PC-9 (cell line): ENCODE measurements at regions not wholly inside any gene's neighbourhood (a gene's known extent, or its start where the extent isn't known, plus 50 kb on each side); places are given as distances from the start of the nearest gene placed in this dataset.
"Not testable (repeated sequence)": the region's sequence is repeated elsewhere in the genome, so short reads cannot be mapped to it uniquely, and the experiment has no call there.

Source experiments
- BruUV-seq: library from RNA; stranded (reverse); fragments of 400-500 nt; replicated peaks from 2 replicates; lab custom pipeline; 2021; lab: Mats Ljungman, UMichigan
- CTCF ChIA-PET: fragments of 300-600 bp; sonication (Branson Sonifier 250); formaldehyde crosslinking; loops from one replicate; lab custom pipeline; 2022; ENCODE audit warnings: antibody characterized with exemption; lab: Charles Lee
- POLR2A ChIA-PET: fragments of 300-600 bp; sonication (Branson Sonifier 250); formaldehyde crosslinking; loops from one replicate; lab custom pipeline; 2022; ENCODE audit warnings: antibody characterized with exemption; ENCODE audit not compliant: unreplicated experiment; lab: Charles Lee
- DNase-seq, 2 experiments: peaks; one replicate each; pipeline versions ENCODE4 v3.0.0 to v3.0.0-alpha.2; 2015 to 2022; ENCODE audit warnings: mixed read lengths in 1 of 2
- H2AFZ ChIP-seq: fragments of 200-600 bp; sonication (generic); 2 replicates; pipeline ENCODE4 v1.8.1; 2017; ENCODE audit warnings: antibody characterized with exemption
- H3F3A ChIP-seq: fragments of 200-600 bp; sonication (generic); 2 replicates; pipeline ENCODE4 v1.8.1; 2017; ENCODE audit warnings: antibody characterized with exemption, mild to moderate bottlenecking, low read depth; ENCODE audit not compliant: insufficient read depth
- H3K27ac ChIP-seq: fragments of 200-600 bp; sonication (generic); 2 replicates; pipeline ENCODE4 v1.6.1; 2016; ENCODE audit warnings: mixed run types
- H3K27me3 ChIP-seq: fragments of 200-600 bp; sonication (generic); 2 replicates; pipeline ENCODE4 v1.6.1; 2016; ENCODE audit warnings: low read depth, mixed run types; ENCODE audit not compliant: insufficient read depth
- H3K36me3 ChIP-seq: fragments of 200-600 bp; sonication (generic); 2 replicates; pipeline ENCODE4 v1.6.1; 2016; ENCODE audit warnings: low read depth, mixed run types
- H3K4me1 ChIP-seq: fragments of 200-600 bp; sonication (generic); replicated peaks from 2 replicates; pipeline ENCODE4 v1.6.1; 2016; ENCODE audit warnings: mixed run types; ENCODE audit not compliant: insufficient read depth
- H3K4me2 ChIP-seq: fragments of 200-600 bp; sonication (generic); 2 replicates; pipeline ENCODE4 v1.6.1; 2017; ENCODE audit warnings: mixed run types
- H3K4me3 ChIP-seq: fragments of 200-600 bp; sonication (generic); 2 replicates; pipeline ENCODE4 v1.6.1; 2016; ENCODE audit warnings: mixed run types
- H3K79me2 ChIP-seq: fragments of 200-600 bp; sonication (generic); 2 replicates; pipeline ENCODE4 v1.6.1; 2017; ENCODE audit warnings: low read depth, mixed run types
- H3K9me2 ChIP-seq: fragments of 200-600 bp; sonication (generic); 2 replicates; pipeline ENCODE4 v1.8.1; 2017; ENCODE audit warnings: mild to moderate bottlenecking; ENCODE audit not compliant: insufficient read depth
- H3K9me3 ChIP-seq: fragments of 200-600 bp; sonication (generic); 2 replicates; pipeline ENCODE4 v1.8.1; 2016; ENCODE audit warnings: low read depth; ENCODE audit not compliant: insufficient read depth
- H4K20me1 ChIP-seq: fragments of 200-600 bp; sonication (generic); 2 replicates; pipeline ENCODE4 v1.8.1; 2017; ENCODE audit not compliant: insufficient read depth
- CTCF ChIP-seq: fragments of 200-600 bp; sonication (generic); conservative IDR thresholded peaks from 2 replicates; pipeline ENCODE4 v1.6.1; 2017; ENCODE audit warnings: mixed run types, antibody characterized with exemption, mild to moderate bottlenecking, moderate library complexity
- EZH2 ChIP-seq: fragments of 200-600 bp; sonication (generic); IDR thresholded peaks from 2 replicates; pipeline ENCODE4 v1.8.0; 2017; ENCODE audit warnings: antibody characterized with exemption, low read depth
- intact Hi-C: fragments of 100-400 bp; cut with micrococcal nuclease; formaldehyde crosslinking; loops from one replicate; pipeline ENCODE4 v1.10.0; 2022; ENCODE audit not compliant: unreplicated experiment

- H3K4me3 ChIP-seq, H3F3A ChIP-seq, BruUV-seq, DNase-seq, H3K9me3 ChIP-seq, H2AFZ ChIP-seq, CTCF ChIA-PET, H3K4me2 ChIP-seq, POLR2A ChIA-PET, H3K9me2 ChIP-seq, H3K27ac ChIP-seq, H3K4me1 ChIP-seq, H3K79me2 ChIP-seq, intact Hi-C loops, H4K20me1 ChIP-seq, H3K27me3 ChIP-seq, H3K36me3 ChIP-seq: not testable (repeated sequence)
Measured at GRCh38 chr13:18726524-18726923, 455.1 kb downstream of the TUBA3C start.

- POLR2A ChIA-PET, H4K20me1 ChIP-seq, H3K27ac ChIP-seq, H3K79me2 ChIP-seq, H3K36me3 ChIP-seq, H2AFZ ChIP-seq, H3K9me3 ChIP-seq, H3K4me1 ChIP-seq, H3F3A ChIP-seq, H3K9me2 ChIP-seq, CTCF ChIA-PET, DNase-seq, H3K4me3 ChIP-seq, H3K27me3 ChIP-seq, intact Hi-C loops, H3K4me2 ChIP-seq, BruUV-seq: not testable (repeated sequence)
Measured at GRCh38 chr13:18725242-18725822, 456.3 kb downstream of the TUBA3C start.

GRCh38 chr13:18714889-18715288 lies 466.7 kb downstream of the TUBA3C start:
- CTCF ChIA-PET: no interaction called here

GRCh38 chr13:18710673-18711072 lies 471.0 kb downstream of the TUBA3C start:
- POLR2A ChIA-PET, BruUV-seq, H3K9me3 ChIP-seq: not testable (repeated sequence)

More at GRCh38 chr13:18714889-18715288, 466.7 kb downstream of the TUBA3C start:
- Histone ChIP-seq H3K9me2 (no peaks in the 10 kb centered on the region), H3K36me3 (no peaks in the 10 kb centered on the region), H3K4me3 (no peak overlapping the region), H4K20me1 (no peaks in the 10 kb centered on the region), H3K27ac (no peak overlapping the region), H3K4me1 (no peaks in the 10 kb centered on the region), H3K4me2 (no peak overlapping the region), H3K27me3 (no peaks in the 10 kb centered on the region), H3K79me2 (no peaks in the 10 kb centered on the region), H3K9me3 (no peaks in the 10 kb centered on the region), H2AFZ (no peak overlapping the region), H3F3A (no peaks in the 10 kb centered on the region)
- POLR2A ChIA-PET: no interaction called here
- BruUV-seq: no TSS peak
- no peak for DNase-seq
- no peak for TF ChIP-seq EZH2
- no peak for TF ChIP-seq CTCF
- intact Hi-C loops: no loop called here

GRCh38 chr13:18706538-18706937 lies 475.1 kb downstream of the TUBA3C start:
- H3K9me2 ChIP-seq, H3K4me1 ChIP-seq, H3K9me3 ChIP-seq, H4K20me1 ChIP-seq, H3K79me2 ChIP-seq, H2AFZ ChIP-seq, intact Hi-C loops, CTCF ChIA-PET, H3K4me2 ChIP-seq, DNase-seq, BruUV-seq, H3K27me3 ChIP-seq, H3K36me3 ChIP-seq, POLR2A ChIA-PET, H3F3A ChIP-seq, H3K4me3 ChIP-seq, H3K27ac ChIP-seq: not testable (repeated sequence)

More at GRCh38 chr13:18710673-18711072, 471.0 kb downstream of the TUBA3C start:
- H3K36me3 ChIP-seq, DNase-seq, H3K9me2 ChIP-seq, H2AFZ ChIP-seq, H3K79me2 ChIP-seq, H4K20me1 ChIP-seq, CTCF ChIA-PET, H3K4me3 ChIP-seq, H3K4me1 ChIP-seq, H3F3A ChIP-seq, H3K4me2 ChIP-seq, H3K27ac ChIP-seq, intact Hi-C loops, H3K27me3 ChIP-seq: not testable (repeated sequence)

GRCh38 chr13:18702464-18703247 lies 479.0 kb downstream of the TUBA3C start:
- CTCF ChIA-PET: not testable (repeated sequence)

More at GRCh38 chr13:18702464-18703247, 479.0 kb downstream of the TUBA3C start:
- BruUV-seq, POLR2A ChIA-PET, H3K9me3 ChIP-seq, H3K27ac ChIP-seq, H2AFZ ChIP-seq, intact Hi-C loops, H3K36me3 ChIP-seq, H3K79me2 ChIP-seq, H3K4me2 ChIP-seq, H3K27me3 ChIP-seq, H3K9me2 ChIP-seq, H3K4me3 ChIP-seq, H3F3A ChIP-seq, DNase-seq, H3K4me1 ChIP-seq, H4K20me1 ChIP-seq: not testable (repeated sequence)
